Effector memory CD8-positive, alpha-beta T cell (primary cell): ENCODE measurements at regions not wholly inside any gene's neighbourhood (a gene's known extent, or its start where the extent isn't known, plus 50 kb on each side); places are given as distances from the start of the nearest gene placed in this dataset.
A peak's percentile ranks its signal among the peaks of the same experiment; 100 is the strongest.
"Not testable (repeated sequence)": the region's sequence is repeated elsewhere in the genome, so short reads cannot be mapped to it uniquely, and the experiment has no call there.

Source experiments
- ATAC-seq: fragments of 150-1000 bp; cut with Tn5 transposase; replicated peaks from 2 replicates; pipeline ENCODE4 v1.10.0; 2021; ENCODE audit warnings: mild to moderate bottlenecking, moderate library complexity
- DNase-seq, 3 experiments: peaks; one replicate each; pipeline ENCODE4 v3.0.0; 2021
- H3K27ac Mint-ChIP-seq, 2 donors: one replicate each; pipeline ENCODE4 v1.8.0; 2022; ENCODE audit warnings: mild to moderate bottlenecking in 2 of 2, mixed read lengths in 2 of 2, moderate library complexity in 2 of 2
- H3K27me3 Mint-ChIP-seq, 2 donors: one replicate each; pipeline ENCODE4 v1.8.0; 2022; ENCODE audit warnings: mixed read lengths in 2 of 2
- H3K36me3 Mint-ChIP-seq: one replicate; pipeline ENCODE4 v1.8.0; 2022; ENCODE audit warnings: mild to moderate bottlenecking, moderate library complexity, mixed read lengths; ENCODE audit not compliant: insufficient read depth
- H3K4me1 Mint-ChIP-seq, 2 donors: one replicate each; pipeline ENCODE4 v1.8.0; 2022; ENCODE audit warnings: low read depth in 2 of 2, mixed read lengths in 2 of 2
- H3K4me3 Mint-ChIP-seq, 2 donors: one replicate each; pipeline ENCODE4 v1.8.0; 2022; ENCODE audit warnings: mild to moderate bottlenecking in 2 of 2, mixed read lengths in 2 of 2, moderate library complexity in 2 of 2
- H3K9me3 Mint-ChIP-seq, 2 donors: one replicate each; pipeline ENCODE4 v1.8.0; 2022; ENCODE audit warnings: mixed read lengths in 2 of 2

DNA sequence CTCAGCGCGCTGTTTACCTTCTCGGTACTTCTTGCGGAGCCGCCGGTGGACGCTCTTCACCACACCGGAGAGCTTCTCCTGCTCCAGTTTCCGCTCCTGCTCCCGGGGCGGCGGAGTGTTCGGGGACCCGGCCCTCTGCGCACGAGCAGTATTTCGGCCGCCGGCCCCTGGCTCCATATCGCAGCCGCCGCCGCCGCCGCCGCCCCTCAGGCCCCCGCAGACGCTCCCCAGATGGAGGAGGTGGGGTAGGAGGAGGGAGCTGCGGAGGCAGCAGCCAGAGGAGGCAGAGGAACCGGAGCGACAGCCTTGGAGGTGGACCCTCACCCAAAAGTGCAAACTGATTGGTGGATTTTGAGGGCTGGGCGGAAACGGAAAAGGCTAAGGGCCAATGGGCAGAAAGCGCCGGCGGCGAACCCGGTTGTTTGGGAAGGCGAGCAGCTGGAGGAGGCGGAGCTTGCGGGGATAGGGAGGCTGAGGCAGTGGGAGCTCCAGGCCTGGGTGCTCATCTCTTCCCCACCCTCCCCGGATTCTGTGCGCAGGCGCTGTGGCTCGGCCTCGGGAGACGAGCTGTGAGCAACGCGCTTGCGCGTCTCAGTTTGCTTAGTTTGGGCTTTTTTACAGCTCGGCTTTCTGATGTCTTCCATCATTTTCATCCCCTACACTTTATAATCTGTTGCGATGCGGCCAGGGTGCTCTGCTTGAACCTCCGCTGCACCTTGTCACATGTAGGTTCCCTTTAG is 146.9 kb downstream of the GPR85 start:
- ATAC-seq, result peak; percentile 95
- Mint-ChIP-seq H3K9me3 (no peaks in the 10 kb centered on the region), H3K4me3 (peak overlapping the region; percentile 91 to 93), H3K4me1 (peaks cover 23 to 39% of the 10 kb centered on the region in 2 donors), H3K27ac (peak overlapping the region; percentile 96 to 97), H3K36me3 (peaks cover 20% of the 10 kb centered on the region), H3K27me3 (peaks cover under 1 to 4% of the 10 kb centered on the region in 2 donors)
- DNase-seq, result peak; percentile 98 to 99 (median 98)

DNA sequence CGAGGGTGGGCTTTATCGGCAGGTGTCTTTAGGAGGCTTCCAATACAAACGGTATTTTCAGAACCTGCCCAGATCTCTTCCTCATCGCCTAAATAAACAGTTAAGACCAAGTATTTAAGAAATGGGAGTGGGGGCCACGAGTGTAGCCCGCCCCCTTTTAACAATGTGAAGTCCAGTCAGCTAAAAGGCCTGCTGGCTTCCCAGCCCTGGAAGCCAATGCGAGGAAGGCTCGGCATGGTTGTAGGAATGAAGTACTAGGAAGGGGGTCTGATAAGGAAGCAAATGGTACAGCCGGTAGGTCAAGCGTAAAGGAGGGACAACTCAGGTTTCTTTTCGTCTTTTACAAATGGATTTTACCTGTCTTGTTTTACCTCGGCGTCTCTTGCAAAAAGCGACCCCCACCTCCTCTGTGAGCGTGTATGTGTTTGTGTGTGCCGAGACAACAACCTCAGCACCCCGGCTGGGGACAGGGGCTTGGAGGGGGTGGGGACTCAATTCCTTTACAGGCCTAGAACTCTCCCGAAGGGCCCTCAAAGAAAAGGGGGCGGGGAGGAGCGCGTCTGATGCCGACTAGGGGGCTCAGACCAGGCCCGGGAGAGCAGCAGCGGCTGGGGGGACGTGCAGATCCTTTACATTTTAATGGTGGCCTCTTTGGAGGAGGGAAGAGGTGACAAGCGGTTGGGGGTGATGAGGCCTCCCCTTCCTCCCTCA is 147.6 kb downstream of the GPR85 start:
- DNase-seq (peak in 1 of 3 experiments; percentile 8), ATAC-seq (peak; percentile 6)
- peaks cover 20% of the 10 kb centered on the region for H3K36me3 Mint-ChIP-seq
- H3K9me3 Mint-ChIP-seq, result no peaks in the 10 kb centered on the region
- H3K27ac Mint-ChIP-seq, result peak overlapping the region; percentile 91 to 96
- H3K4me3 Mint-ChIP-seq, result peak overlapping the region; percentile 91 to 93
- H3K4me1 Mint-ChIP-seq, result peaks cover 27 to 45% of the 10 kb centered on the region in 2 donors
- peaks cover 0 to 4% of the 10 kb centered on the region in 2 donors for H3K27me3 Mint-ChIP-seq

DNA sequence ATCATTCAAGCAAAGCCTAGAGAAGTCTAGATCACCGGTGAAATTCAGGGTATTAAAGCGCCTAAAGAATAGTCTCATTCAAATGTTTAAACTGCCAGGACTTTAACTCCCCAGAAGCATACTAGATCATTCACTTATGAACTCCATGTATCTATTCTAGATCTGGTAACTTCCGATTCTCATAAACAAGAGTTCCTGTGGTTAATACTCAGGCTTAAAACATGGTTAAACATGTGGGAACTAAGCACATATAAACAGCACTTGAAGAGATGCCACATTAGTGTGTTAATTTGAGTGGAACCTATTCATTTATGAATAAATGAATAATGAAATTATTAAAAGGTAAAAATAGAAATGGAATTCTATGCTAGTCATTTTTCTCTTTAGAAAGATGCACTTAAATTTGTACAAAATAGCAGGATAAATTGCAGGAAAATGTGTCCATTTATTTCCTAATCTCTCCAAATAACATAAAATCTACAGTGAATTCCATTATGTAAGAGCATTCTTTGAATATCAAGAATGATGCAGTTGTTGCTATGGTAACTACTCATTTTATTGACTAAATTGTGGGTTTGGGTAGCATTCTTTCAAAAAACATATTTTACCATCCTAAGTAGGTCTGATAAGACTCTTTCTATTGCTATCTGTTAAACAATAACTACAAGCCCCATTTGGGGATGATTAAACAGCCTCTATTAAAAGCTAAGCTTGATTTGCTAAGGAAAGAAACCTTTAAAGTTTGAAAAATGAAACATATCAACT is 147.6 kb upstream of the TMEM168 start:
- H3K4me3 Mint-ChIP-seq, result peak overlapping the region in 1 of 2 donors; percentile 93
- no peaks in the 10 kb centered on the region for H3K9me3 Mint-ChIP-seq
- H3K36me3 Mint-ChIP-seq, result peaks cover 17% of the 10 kb centered on the region
- no peak for ATAC-seq
- peak overlapping the region in 1 of 2 donors; percentile 91 for H3K27ac Mint-ChIP-seq
- DNase-seq, result no peak
- peaks cover 30 to 46% of the 10 kb centered on the region in 2 donors for H3K4me1 Mint-ChIP-seq
- H3K27me3 Mint-ChIP-seq, result no peaks in the 10 kb centered on the region

DNA sequence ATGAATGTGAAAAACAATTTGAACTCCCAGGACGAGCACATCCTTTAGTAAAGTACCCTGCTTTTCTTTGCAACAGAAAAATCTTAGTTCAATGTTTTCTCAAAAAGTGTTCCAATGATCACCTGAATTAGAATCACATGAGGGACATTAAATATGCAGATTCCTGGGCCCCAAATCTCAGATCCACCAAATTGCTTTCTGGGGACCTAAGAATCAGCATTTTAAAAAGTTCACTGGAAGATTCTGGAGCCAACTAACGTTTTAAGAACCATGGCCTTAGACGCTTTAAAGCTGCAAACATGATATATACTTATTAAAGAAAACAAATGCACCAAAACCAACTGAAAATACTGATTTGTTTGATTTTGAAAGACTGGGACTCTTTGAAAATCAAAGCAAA is 143.4 kb upstream of the TMEM168 start:
- Mint-ChIP-seq H3K9me3 (no peaks in the 10 kb centered on the region), H3K27ac (no peak overlapping the region), H3K36me3 (peaks cover 2% of the 10 kb centered on the region), H3K27me3 (no peaks in the 10 kb centered on the region), H3K4me1 (peaks cover 20 to 36% of the 10 kb centered on the region in 2 donors), H3K4me3 (no peak overlapping the region)
- DNase-seq, result no peak
- no peak for ATAC-seq

DNA sequence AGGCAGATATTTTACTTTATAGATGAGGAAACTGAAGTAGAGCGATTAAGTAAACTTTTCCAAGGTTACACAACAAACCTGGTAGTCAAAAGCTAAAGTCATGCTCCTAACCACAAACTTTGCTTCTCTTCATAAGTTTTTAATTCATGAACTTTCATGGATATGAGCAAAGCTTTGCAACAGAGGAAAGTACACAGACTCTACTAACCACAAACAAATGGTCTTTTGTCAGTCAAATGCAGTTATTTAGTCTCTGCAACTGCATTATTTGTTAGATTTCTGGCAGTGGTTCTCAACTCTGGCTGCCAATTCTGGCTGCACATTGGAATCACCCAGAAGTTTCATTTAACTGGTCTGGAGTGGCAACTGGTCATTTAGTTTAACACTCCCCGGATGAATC is 140.6 kb upstream of the TMEM168 start:
- Mint-ChIP-seq H3K27ac (no peak overlapping the region), H3K27me3 (no peaks in the 10 kb centered on the region), H3K36me3 (no peaks in the 10 kb centered on the region), H3K4me3 (no peak overlapping the region), H3K4me1 (peaks cover 15 to 30% of the 10 kb centered on the region in 2 donors), H3K9me3 (no peaks in the 10 kb centered on the region)
- DNase-seq (no peak), ATAC-seq (no peak)

DNA sequence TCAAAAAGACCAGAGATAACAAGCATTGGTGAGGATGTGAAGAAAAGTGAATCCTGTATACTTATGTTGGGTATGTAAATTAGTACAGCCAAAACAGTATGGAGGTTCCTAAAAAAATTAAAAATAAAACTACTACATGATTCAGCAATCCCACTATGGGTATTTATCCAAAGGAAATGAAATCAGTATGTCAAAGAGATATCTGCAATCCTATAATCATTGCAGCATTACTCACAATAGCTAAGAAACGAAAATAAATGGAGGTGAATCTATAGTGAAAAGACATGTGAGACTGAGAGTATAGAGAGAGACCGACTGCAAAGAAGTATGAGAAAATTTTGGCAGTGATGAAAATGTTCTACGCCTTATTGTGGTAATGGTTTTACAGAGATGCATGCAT is 139.2 kb upstream of the TMEM168 start:
- no peak for DNase-seq
- H3K27me3 Mint-ChIP-seq, result no peaks in the 10 kb centered on the region
- ATAC-seq, result no peak
- peaks cover 13 to 27% of the 10 kb centered on the region in 2 donors for H3K4me1 Mint-ChIP-seq
- H3K9me3 Mint-ChIP-seq, result no peaks in the 10 kb centered on the region
- no peak overlapping the region for H3K4me3 Mint-ChIP-seq
- no peaks in the 10 kb centered on the region for H3K36me3 Mint-ChIP-seq
- no peak overlapping the region for H3K27ac Mint-ChIP-seq

DNA sequence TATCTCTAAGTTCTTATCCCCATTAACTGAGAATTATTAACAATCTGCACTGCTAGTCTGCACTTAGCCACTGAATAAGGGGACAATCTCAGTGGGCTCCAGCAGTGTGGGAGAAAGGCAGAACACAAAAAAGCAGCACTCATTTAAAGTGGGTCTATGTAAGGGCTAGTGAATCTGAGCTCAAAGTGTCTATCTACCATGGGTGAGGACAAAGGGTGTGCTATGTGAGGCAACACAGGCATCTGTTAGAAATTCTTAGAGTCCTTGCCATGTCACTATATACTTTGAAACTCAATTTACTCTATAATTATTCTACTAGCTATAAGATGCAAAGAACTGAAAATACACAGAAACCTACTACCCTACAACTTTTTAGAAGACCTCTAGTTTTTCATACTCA is 135.8 kb upstream of the TMEM168 start:
- no peak for DNase-seq
- H3K4me3 Mint-ChIP-seq, result no peak overlapping the region
- peaks cover 7 to 20% of the 10 kb centered on the region in 2 donors for H3K4me1 Mint-ChIP-seq
- no peaks in the 10 kb centered on the region for H3K36me3 Mint-ChIP-seq
- peak overlapping the region in 1 of 2 donors; percentile 29 for H3K27ac Mint-ChIP-seq
- no peaks in the 10 kb centered on the region for H3K27me3 Mint-ChIP-seq
- H3K9me3 Mint-ChIP-seq, result no peaks in the 10 kb centered on the region
- ATAC-seq, result no peak

DNA sequence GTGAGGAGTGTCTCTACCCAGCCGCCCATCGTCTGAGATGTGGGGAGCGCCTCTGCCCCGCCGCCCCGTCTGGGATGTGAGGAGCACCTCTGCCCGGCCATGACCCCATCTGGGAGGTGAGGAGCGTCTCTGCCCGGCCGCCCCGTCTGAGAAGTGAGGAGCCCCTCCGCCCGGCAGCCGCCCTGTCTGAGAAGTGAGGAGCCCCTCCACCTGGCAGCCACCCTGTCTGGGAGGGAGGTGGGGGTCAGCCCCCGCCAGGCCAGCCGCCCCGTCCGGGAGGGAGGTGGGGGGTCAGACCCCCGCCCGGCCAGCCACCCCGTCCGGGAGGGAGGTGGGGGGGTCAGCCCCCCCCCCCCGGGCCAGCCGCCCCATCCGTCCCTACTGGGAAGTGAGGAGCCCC is 132.4 kb upstream of the TMEM168 start:
- H3K36me3 Mint-ChIP-seq, H3K4me3 Mint-ChIP-seq, H3K27me3 Mint-ChIP-seq, H3K9me3 Mint-ChIP-seq, DNase-seq, H3K27ac Mint-ChIP-seq, ATAC-seq: not testable (repeated sequence)
- peaks cover 2 to 16% of the 10 kb centered on the region in 2 donors for H3K4me1 Mint-ChIP-seq

DNA sequence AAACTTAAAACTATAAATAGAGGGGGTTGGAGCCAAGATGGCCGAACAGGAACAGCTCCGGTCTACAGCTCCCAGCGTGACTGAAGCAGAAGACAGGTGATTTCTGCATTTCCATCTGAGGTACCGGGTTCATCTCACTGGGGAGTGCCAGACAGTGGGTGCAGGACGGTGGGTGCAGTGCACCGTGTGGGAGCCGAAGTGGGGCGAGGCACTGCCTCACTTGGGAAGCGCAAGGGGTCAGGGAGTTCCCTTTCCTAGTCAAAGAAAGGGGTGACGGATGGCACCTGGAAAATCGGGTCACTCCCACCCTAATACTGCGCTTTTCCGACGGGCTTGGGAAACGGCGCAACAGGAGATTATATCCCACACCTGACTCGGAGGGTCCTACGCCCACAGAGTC is 126.2 kb upstream of the TMEM168 start:
- ATAC-seq, H3K27ac Mint-ChIP-seq, H3K4me3 Mint-ChIP-seq, H3K27me3 Mint-ChIP-seq, DNase-seq, H3K9me3 Mint-ChIP-seq, H3K4me1 Mint-ChIP-seq: not testable (repeated sequence)
- H3K36me3 Mint-ChIP-seq, result peaks cover 10% of the 10 kb centered on the region

DNA sequence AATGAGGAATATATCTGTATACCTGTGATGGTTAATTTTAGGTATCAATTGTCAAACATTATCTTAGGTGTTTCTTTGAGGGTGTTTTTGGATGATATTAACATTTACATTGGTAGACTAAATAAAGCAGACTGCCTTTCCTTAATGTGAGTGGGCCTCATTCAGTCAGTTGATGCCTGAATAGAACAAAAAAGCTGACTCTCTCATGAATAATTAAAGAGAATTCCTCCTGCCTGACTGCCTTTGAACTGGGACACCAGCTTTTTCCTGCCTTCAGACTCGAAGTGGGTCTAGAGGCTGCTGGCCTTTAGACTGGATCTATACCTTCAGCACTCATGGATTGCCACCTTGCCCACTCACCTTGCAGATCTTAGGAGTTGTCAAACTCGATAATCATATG is 117.9 kb upstream of the TMEM168 start:
- Mint-ChIP-seq H3K36me3 (peaks cover 7% of the 10 kb centered on the region), H3K4me3 (no peak overlapping the region), H3K27ac (no peak overlapping the region), H3K9me3 (peaks cover 0 to 9% of the 10 kb centered on the region in 2 donors), H3K4me1 (peaks cover under 1 to 12% of the 10 kb centered on the region in 2 donors), H3K27me3 (no peaks in the 10 kb centered on the region)
- ATAC-seq (no peak), DNase-seq (no peak)

DNA sequence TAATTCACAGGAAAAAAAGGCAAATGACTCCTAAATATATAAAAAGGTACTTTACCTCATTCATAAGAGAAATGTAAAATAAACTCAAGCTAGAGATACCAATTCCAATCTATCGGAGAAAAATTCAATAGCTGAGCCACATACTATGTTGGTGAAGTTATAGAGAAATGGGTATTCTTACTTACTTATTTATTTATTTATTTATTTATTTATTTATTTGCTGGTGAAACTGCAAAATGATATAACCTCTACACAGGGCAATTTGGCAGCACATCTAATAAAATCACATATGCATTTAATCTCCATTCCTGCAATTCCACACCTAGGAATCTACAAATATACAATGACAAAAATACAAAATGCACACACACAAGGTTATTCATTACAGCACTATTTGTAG is 117.5 kb upstream of the TMEM168 start:
- no peak for DNase-seq
- Mint-ChIP-seq H3K4me1 (peaks cover 0 to 12% of the 10 kb centered on the region in 2 donors), H3K36me3 (peaks cover 7% of the 10 kb centered on the region), H3K27ac (no peak overlapping the region), H3K9me3 (peaks cover 0 to 9% of the 10 kb centered on the region in 2 donors), H3K4me3 (no peak overlapping the region), H3K27me3 (no peaks in the 10 kb centered on the region)
- ATAC-seq, result no peak

DNA sequence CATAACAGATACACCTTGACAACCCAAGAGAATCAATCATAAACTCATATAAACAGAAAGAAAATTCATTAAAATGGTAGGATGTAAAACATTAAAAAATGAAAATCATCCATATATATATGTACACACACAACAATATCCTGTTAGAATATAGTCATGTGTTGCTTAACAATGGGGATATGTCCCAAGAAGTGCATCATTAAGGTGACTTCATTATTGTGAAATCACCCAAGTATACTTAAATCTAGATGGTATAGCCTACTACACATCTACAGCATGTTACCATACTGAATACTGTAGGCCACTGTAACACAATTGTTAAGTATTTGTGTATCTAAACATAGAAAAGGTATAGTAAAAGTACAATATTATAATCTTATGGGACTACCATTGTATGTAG is 115.8 kb upstream of the TMEM168 start:
- DNase-seq (no peak), ATAC-seq (no peak)
- Mint-ChIP-seq H3K4me3 (no peak overlapping the region), H3K4me1 (peaks cover 3 to 8% of the 10 kb centered on the region in 2 donors), H3K9me3 (peaks cover 0 to 9% of the 10 kb centered on the region in 2 donors), H3K36me3 (peaks cover 3% of the 10 kb centered on the region), H3K27ac (no peak overlapping the region), H3K27me3 (no peaks in the 10 kb centered on the region)

- Mint-ChIP-seq H3K4me1 (peaks cover 3 to 7% of the 10 kb centered on the region in 2 donors), H3K27ac (no peak overlapping the region), H3K27me3 (no peaks in the 10 kb centered on the region), H3K9me3 (peaks cover 0 to 9% of the 10 kb centered on the region in 2 donors), H3K4me3 (no peak overlapping the region), H3K36me3 (peaks cover 3% of the 10 kb centered on the region)
- ATAC-seq, result no peak
- no peak for DNase-seq
These were observed 115.2 kb upstream of the TMEM168 start for GRCh38 chr7:112905413-112905812.
